Colonic mucosa (tissue), 4 donors: ENCODE measurements at regions not wholly inside any gene's neighbourhood (a gene's known extent, or its start where the extent isn't known, plus 50 kb on each side); places are given as distances from the start of the nearest gene placed in this dataset.

Experiments
- DNase-seq: peaks from one replicate; pipeline ENCODE4 v3.0.0-alpha.2; 2020
- H3K27ac ChIP-seq: fragments of 200-600 bp; one replicate; pipeline ENCODE4 v1.8.0; 2021
- H3K27me3 ChIP-seq: fragments of 200-600 bp; one replicate; pipeline ENCODE4 v1.8.0; 2021
- H3K36me3 ChIP-seq: fragments of 200-600 bp; one replicate; pipeline ENCODE4 v1.8.0; 2021
- H3K4me1 ChIP-seq: fragments of 200-600 bp; one replicate; pipeline ENCODE4 v1.8.0; 2021; ENCODE audit warnings: mild to moderate bottlenecking
- H3K4me3 ChIP-seq: fragments of 200-600 bp; one replicate; pipeline ENCODE4 v1.8.0; 2021
- H3K9ac ChIP-seq, 2 donors: one replicate each; pipeline ENCODE4 v1.7.0; 2013; ENCODE audit warnings: control low read depth in 2 of 2, low read depth in 2 of 2, low read length in 2 of 2
- H3K9me3 ChIP-seq: fragments of 200-600 bp; one replicate; pipeline ENCODE4 v1.8.0; 2021
- CTCF ChIP-seq: fragments of 200-600 bp; IDR thresholded peaks from one replicate; pipeline ENCODE4 v1.8.0; 2022; ENCODE audit warnings: antibody characterized with exemption, mild to moderate bottlenecking
- intact Hi-C: fragments of 100-400 bp; cut with DNase I; formaldehyde crosslinking; loops from one replicate; pipeline ENCODE4 v1.14.1; 2022
- donor health status: healthy.
- donor health status: DM: no; HTN: no; CAD: no.
- donor health status: DM: no; HTN: no; CAD: no.

GRCh38 chr15:63434576-63435186 is 53.0 kb upstream of the CA12 start:
- intact Hi-C loops: no loop called here
- H3K9ac ChIP-seq: no peak overlapping the region
- no peak overlapping the region for H3K27ac ChIP-seq
- H3K36me3 ChIP-seq: no peaks in the 10 kb centered on the region
- TF ChIP-seq CTCF: no peak
- H3K27me3 ChIP-seq: no peaks in the 10 kb centered on the region
- no peaks in the 10 kb centered on the region for H3K9me3 ChIP-seq
- no peak overlapping the region for H3K4me3 ChIP-seq
- H3K4me1 ChIP-seq: no peaks in the 10 kb centered on the region
- DNase-seq: no peak

- Histone ChIP-seq H3K27ac (no peak overlapping the region), H3K27me3 (no peaks in the 10 kb centered on the region), H3K4me3 (no peak overlapping the region), H3K4me1 (no peaks in the 10 kb centered on the region), H3K9me3 (no peaks in the 10 kb centered on the region), H3K9ac (no peak overlapping the region), H3K36me3 (no peaks in the 10 kb centered on the region)
- intact Hi-C loops: no loop called here
- no peak for TF ChIP-seq CTCF
- no peak for DNase-seq
Measured at GRCh38 chr15:63435204-63435820, 53.7 kb upstream of the CA12 start.

- intact Hi-C loops: no loop called here
- no peak overlapping the region for H3K9ac ChIP-seq
- no peaks in the 10 kb centered on the region for H3K27me3 ChIP-seq
- H3K9me3 ChIP-seq: no peaks in the 10 kb centered on the region
- H3K4me1 ChIP-seq: no peaks in the 10 kb centered on the region
- no peak for TF ChIP-seq CTCF
- no peak overlapping the region for H3K27ac ChIP-seq
- no peak for DNase-seq
- H3K4me3 ChIP-seq: no peak overlapping the region
- no peaks in the 10 kb centered on the region for H3K36me3 ChIP-seq
Measured at GRCh38 chr15:63436341-63436740, 54.7 kb upstream of the CA12 start.

- Histone ChIP-seq H3K4me3 (no peak overlapping the region), H3K36me3 (no peaks in the 10 kb centered on the region), H3K27me3 (no peaks in the 10 kb centered on the region), H3K9me3 (no peaks in the 10 kb centered on the region), H3K27ac (no peak overlapping the region), H3K9ac (no peak overlapping the region), H3K4me1 (no peaks in the 10 kb centered on the region)
- peak; percentile 83 for DNase-seq
- no peak for TF ChIP-seq CTCF
- intact Hi-C loops: no loop called here
Measured at GRCh38 chr15:63436872-63437375, 55.3 kb upstream of the CA12 start.

GRCh38 chr15:63439536-63440264 is 58.1 kb upstream of the CA12 start:
- H3K4me1 ChIP-seq: no peaks in the 10 kb centered on the region
- H3K27me3 ChIP-seq: no peaks in the 10 kb centered on the region
- DNase-seq: no peak
- H3K4me3 ChIP-seq: no peak overlapping the region
- no peak overlapping the region for H3K27ac ChIP-seq
- no peak overlapping the region for H3K9ac ChIP-seq
- no peaks in the 10 kb centered on the region for H3K9me3 ChIP-seq
- TF ChIP-seq CTCF: no peak
- H3K36me3 ChIP-seq: no peaks in the 10 kb centered on the region
- intact Hi-C loops: no loop called here
